HCT116 (cell line): ENCODE measurements at regions not wholly inside any gene's neighbourhood (a gene's known extent, or its start where the extent isn't known, plus 50 kb on each side); places are given as distances from the start of the nearest gene placed in this dataset.
"Not testable (repeated sequence)": the region's sequence is repeated elsewhere in the genome, so short reads cannot be mapped to it uniquely, and the experiment has no call there.

ENCODE experiments used
- ATAC-seq: fragments of 200-7000 bp; cut with Tn5 transposase; 2 replicates; pipeline ENCODE4 v1.9.1; 2020; ENCODE audit warnings: mild to moderate bottlenecking, moderate library complexity
- BruUV-seq: library from RNA; stranded (reverse); fragments of 400-500 nt; replicated peaks from 2 replicates; lab custom pipeline; 2021; lab: Mats Ljungman, UMichigan
- CTCF ChIA-PET: fragments of 300-600 bp; sonication (Branson Sonifier 250); formaldehyde crosslinking; loops from one replicate; lab custom pipeline; 2021; ENCODE audit warnings: antibody characterized with exemption; lab: Charles Lee
- POLR2A ChIA-PET: fragments of 300-600, 350-600 bp; sonication (Branson Sonifier 250); formaldehyde crosslinking; loops from one replicate; lab custom pipeline; 2021; ENCODE audit warnings: antibody characterized with exemption; lab: Charles Lee
- RAD21 ChIA-PET, 2 experiments: fragments of 300-600 bp; sonication (Branson Sonifier 250); formaldehyde crosslinking; loops; one replicate each; lab custom pipeline; 2023; ENCODE audit warnings: low total read pairs in 2 of 2; ENCODE audit not compliant: uncharacterized antibody in 2 of 2, unreplicated experiment in 2 of 2, low non-redundant PET in 1 of 2; lab: Charles Lee
- DNase-seq: peaks from one replicate; pipeline ENCODE4 v3.0.0-alpha.2; 2010; ENCODE audit warnings: low read depth, low spot score
- H2AFZ ChIP-seq: fragments of 200-600 bp; shearing (Covaris generic), sonication (generic); 2 replicates; pipeline ENCODE4 v1.6.1; 2017; ENCODE audit warnings: low read depth, mixed run types, mixed read lengths, antibody characterized with exemption, low read length; ENCODE audit not compliant: poor library complexity, severe bottlenecking
- H3K27ac ChIP-seq: 2 replicates; pipeline ENCODE4 v1.5.1; 2012; ENCODE audit warnings: low read depth, low read length
- H3K27me3 ChIP-seq: fragments of 200-600 bp; sonication (generic); 2 replicates; pipeline ENCODE4 v1.6.1; 2016; ENCODE audit warnings: mixed run types, low read length, mixed read lengths; ENCODE audit not compliant: insufficient read depth
- H3K36me3 ChIP-seq, 2 experiments: fragments of 200-500 bp in 1 of 2; fragments of 200-600 bp in 1 of 2; sonication (Bioruptor generic) in 1 of 2; sonication (generic) in 1 of 2; 2 replicates each; pipeline versions ENCODE4 v1.5.1 to v1.6.1; 2014 to 2016; ENCODE audit warnings: low read length in 2 of 2, inconsistent platforms in 1 of 2, mixed read lengths in 1 of 2, mixed run types in 1 of 2; ENCODE audit not compliant: insufficient read depth in 2 of 2, control insufficient read depth in 1 of 2
- H3K4me1 ChIP-seq, 2 experiments: fragments of 200-600 bp in 1 of 2; sonication (generic) in 1 of 2; 2 replicates each; pipeline versions ENCODE4 v1.5.1 to v1.6.1; 2012 to 2017; ENCODE audit warnings: low read length in 2 of 2, inconsistent platforms in 1 of 2, mild to moderate bottlenecking in 1 of 2, mixed read lengths in 1 of 2, mixed run types in 1 of 2, moderate library complexity in 1 of 2; ENCODE audit not compliant: insufficient read depth in 2 of 2, control insufficient read depth in 1 of 2
- H3K4me2 ChIP-seq: fragments of 200-600 bp; sonication (generic); 2 replicates; pipeline ENCODE4 v1.6.1; 2017; ENCODE audit warnings: mixed run types, low read length, mixed read lengths
- H3K4me3 ChIP-seq, 2 experiments: fragments of 200-600 bp in 1 of 2; sonication (generic) in 1 of 2; replicated peaks in 1 of 2; 2 replicates each; pipeline ENCODE4 v1.5.1; 2011 to 2016; ENCODE audit warnings: low read length in 2 of 2, control low read depth in 1 of 2, low read depth in 1 of 2, mild to moderate bottlenecking in 1 of 2, mixed read lengths in 1 of 2, mixed run types in 1 of 2
- H3K79me2 ChIP-seq: fragments of 200-600 bp; sonication (generic); 2 replicates; pipeline ENCODE4 v1.6.1; 2017; ENCODE audit warnings: mild to moderate bottlenecking, mixed run types, low read length, moderate library complexity, mixed read lengths; ENCODE audit not compliant: insufficient read depth
- H3K9ac ChIP-seq: fragments of 200-600 bp; sonication (generic); 2 replicates; pipeline ENCODE4 v1.6.1; 2016; ENCODE audit warnings: low read length, mixed read lengths
- H3K9me2 ChIP-seq: fragments of 200-600 bp; sonication (generic), shearing (Covaris generic); 2 replicates; pipeline ENCODE4 v1.6.1; 2017; ENCODE audit warnings: mixed run types, mild to moderate bottlenecking, moderate library complexity; ENCODE audit not compliant: insufficient read depth
- H3K9me3 ChIP-seq, 2 experiments: fragments of 200-500 bp in 1 of 2; fragments of 200-600 bp in 1 of 2; sonication (Bioruptor generic) in 1 of 2; sonication (generic) in 1 of 2; 2 replicates each; pipeline ENCODE4 v1.6.1; 2014 to 2017; ENCODE audit warnings: low read length in 2 of 2, mixed read lengths in 2 of 2, inconsistent platforms in 1 of 2, low read depth in 1 of 2, mild to moderate bottlenecking in 1 of 2, mixed run types in 1 of 2, moderate library complexity in 1 of 2; ENCODE audit not compliant: control insufficient read depth in 1 of 2, insufficient read depth in 1 of 2
- H4K20me1 ChIP-seq: fragments of 200-600 bp; sonication (generic), shearing (Covaris generic); 2 replicates; pipeline ENCODE4 v1.6.1; 2017; ENCODE audit warnings: mixed run types, mild to moderate bottlenecking, moderate library complexity; ENCODE audit not compliant: insufficient read depth
- CTCF ChIP-seq, 3 experiments: fragments of 200-600 bp in 1 of 3; sonication (generic) in 1 of 3; IDR thresholded peaks in 2 of 3; conservative IDR thresholded peaks in 1 of 3; 2 replicates each; pipeline ENCODE4 v1.5.1; 2012 to 2017; ENCODE audit warnings: low read depth in 2 of 3, low read length in 2 of 3, antibody characterized with exemption in 1 of 3, borderline replicate concordance in 1 of 3, control low read depth in 1 of 3, mild to moderate bottlenecking in 1 of 3, mixed read lengths in 1 of 3, mixed run types in 1 of 3, moderate library complexity in 1 of 3; ENCODE audit not compliant: insufficient read depth in 1 of 3
- JUND ChIP-seq: IDR thresholded peaks from 2 replicates; pipeline ENCODE4 v1.6.1; 2012
- SRF ChIP-seq: IDR thresholded peaks from 2 replicates; pipeline ENCODE4 v1.6.1; 2012; ENCODE audit warnings: low read depth
- intact Hi-C: fragments of 100-400 bp; cut with micrococcal nuclease; formaldehyde crosslinking; loops from 2 replicates; pipeline ENCODE4 v1.10.0; 2022

GRCh38 chr1:4489486-4489885, 164.9 kb upstream of the AJAP1 start:
- H4K20me1 ChIP-seq = no peaks in the 10 kb centered on the region
- H3K36me3 ChIP-seq = no peaks in the 10 kb centered on the region
- no peak overlapping the region for H3K27ac ChIP-seq
- TF ChIP-seq JUND = no peak
- TF ChIP-seq CTCF (IDR thresholded peaks at IDR 0.05 in 2 of 3, conservative IDR thresholded peaks at IDR 0.05 in 1 of 3; ENCODE audit: borderline replicate concordance in 1 of 3, insufficient read depth in 1 of 3, low read depth in 2 of 3, low read length in 2 of 3) = no peak
- TF ChIP-seq SRF = no peak
- no peaks in the 10 kb centered on the region for H3K9me3 ChIP-seq
- H3K4me1 ChIP-seq = no peaks in the 10 kb centered on the region
- intact Hi-C loops = no loop called here
- ChIA-PET RAD21 (no interaction called here), POLR2A (no interaction called here), CTCF (no interaction called here)
- no peaks in the 10 kb centered on the region for H3K79me2 ChIP-seq
- ATAC-seq (no peak), DNase-seq (no peak)
- no peaks in the 10 kb centered on the region for H3K27me3 ChIP-seq
- H2AFZ ChIP-seq = no peak overlapping the region
- H3K4me2 ChIP-seq = no peak overlapping the region
- no peak overlapping the region for H3K4me3 ChIP-seq
- H3K9ac ChIP-seq = no peak overlapping the region
- H3K9me2 ChIP-seq = no peaks in the 10 kb centered on the region
- BruUV-seq = no TSS peak

DNA sequence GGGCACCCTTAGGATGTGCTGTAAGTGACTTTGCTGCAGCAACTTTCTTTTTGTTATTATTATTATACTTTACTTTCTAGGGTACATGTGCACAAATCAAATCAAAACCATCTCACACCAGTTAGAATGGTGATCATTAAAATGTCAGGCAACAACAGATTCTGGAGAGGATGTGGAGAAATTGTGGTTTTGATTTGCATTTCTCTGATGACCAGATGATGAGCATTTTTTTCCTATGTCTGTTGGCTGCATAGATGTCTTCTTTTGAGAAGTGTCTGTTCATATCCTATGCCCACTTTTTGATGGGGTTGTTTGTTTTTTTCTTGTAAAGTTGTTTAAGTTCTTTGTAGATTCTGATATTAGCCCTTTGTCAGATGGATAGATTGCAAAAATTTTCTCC, 164.4 kb upstream of the AJAP1 start:
- RAD21 ChIA-PET, H3K4me3 ChIP-seq, H2AFZ ChIP-seq, H3K27me3 ChIP-seq, H3K4me1 ChIP-seq, H3K27ac ChIP-seq, H3K9me2 ChIP-seq, H3K79me2 ChIP-seq, H4K20me1 ChIP-seq, intact Hi-C loops, H3K9me3 ChIP-seq, H3K9ac ChIP-seq, H3K4me2 ChIP-seq, DNase-seq, ATAC-seq, H3K36me3 ChIP-seq, POLR2A ChIA-PET, CTCF ChIA-PET, BruUV-seq: not testable (repeated sequence)
